T-helper 1 cell (primary cell): ENCODE measurements at regions not wholly inside any gene's neighbourhood (a gene's known extent, or its start where the extent isn't known, plus 50 kb on each side); places are given as distances from the start of the nearest gene placed in this dataset.
"Not testable (repeated sequence)": the region's sequence is repeated elsewhere in the genome, so short reads cannot be mapped to it uniquely, and the experiment has no call there.

Source experiments
- DNase-seq, 5 donors: peaks; one replicate each; pipeline ENCODE4 v3.0.0-alpha.2; 2012 to 2020

GRCh38 chr6:72534236-72534635 is 87.6 kb upstream of the KCNQ5 start:
- DNase-seq, result no peak

DNA sequence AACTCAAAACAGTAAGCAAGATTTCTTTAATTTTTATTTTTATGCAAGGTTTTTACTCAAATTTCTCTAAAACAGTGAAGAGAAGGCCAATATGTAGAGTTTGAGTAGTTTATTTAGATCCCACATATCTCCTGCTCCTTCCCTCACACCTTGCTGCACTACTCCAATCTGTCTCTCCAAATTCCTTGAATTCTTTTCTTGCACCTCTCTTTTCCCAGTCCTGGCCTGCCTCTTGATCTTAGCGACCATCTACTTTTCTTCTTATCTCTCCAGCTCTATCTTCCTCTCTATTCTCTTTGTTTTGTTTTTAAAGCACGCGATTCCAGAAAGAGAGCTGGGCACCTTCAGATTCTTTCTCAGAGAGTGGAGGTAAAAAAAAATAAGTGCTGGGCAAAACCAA is 86.7 kb upstream of the KCNQ5 start:
- DNase-seq, result no peak

DNA sequence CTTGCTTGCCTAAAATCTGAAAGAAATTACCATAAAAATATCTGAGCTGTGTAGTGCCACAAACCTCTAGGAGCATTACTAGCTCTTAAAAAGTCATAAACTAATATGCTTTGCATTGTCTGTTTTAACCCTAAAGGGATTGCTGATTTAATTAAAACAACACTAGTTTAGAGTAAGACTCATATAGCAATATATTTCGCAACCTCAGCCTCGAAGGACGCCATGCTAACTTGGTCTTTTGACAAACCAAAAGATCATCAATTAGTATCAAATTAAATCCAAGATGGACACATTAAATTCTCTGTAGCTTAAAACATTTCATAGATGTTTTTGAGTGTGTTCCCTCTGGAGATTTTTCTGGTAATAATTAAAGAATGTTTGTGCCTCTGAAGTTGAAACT is 74.8 kb upstream of the KCNQ5 start:
- no peak for DNase-seq

- no peak for DNase-seq
Measured at GRCh38 chr6:72551470-72551869, 70.4 kb upstream of the KCNQ5 start.

DNA sequence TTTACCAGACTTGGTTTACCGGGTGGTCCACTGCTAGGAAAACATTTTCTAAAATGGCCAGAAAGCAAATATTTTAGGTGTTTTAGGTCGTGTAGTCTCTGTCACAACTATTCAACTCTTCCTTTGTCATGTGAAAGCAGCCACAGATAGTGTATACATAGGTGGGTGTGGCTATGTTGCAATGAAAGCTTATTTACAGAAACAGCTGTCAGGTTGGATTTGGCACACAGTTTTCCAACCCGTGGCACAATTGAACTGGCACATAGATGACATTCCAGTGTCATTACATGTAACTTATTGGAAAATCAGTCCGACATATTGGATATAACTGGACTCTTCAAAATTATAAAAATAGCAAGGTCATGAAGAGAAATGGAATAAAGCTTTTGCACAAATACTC is 68.9 kb upstream of the KCNQ5 start:
- no peak for DNase-seq

- no peak for DNase-seq
Measured at GRCh38 chr6:72553531-72554511, 68.0 kb upstream of the KCNQ5 start.

- DNase-seq, result no peak
Measured at GRCh38 chr6:72554761-72555221, 67.1 kb upstream of the KCNQ5 start.

DNA sequence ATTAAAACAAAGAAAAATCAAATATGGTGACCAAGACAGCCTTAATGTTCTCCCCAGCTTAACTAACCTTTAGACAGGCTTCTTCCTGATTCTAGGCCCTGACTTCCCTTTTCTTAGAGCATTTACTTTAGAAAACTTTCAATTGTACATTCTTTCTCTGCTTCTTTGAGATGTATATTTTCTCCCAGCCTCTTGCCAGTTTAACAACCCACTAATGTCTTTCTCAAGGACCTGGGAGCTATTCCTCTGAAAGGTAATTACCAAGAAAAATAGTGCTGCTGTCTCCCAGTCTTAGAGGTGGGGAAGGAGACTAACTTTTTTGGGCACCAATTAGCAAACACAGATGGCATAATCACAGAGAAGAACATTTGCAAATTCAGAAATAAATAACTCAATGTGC is 62.8 kb upstream of the KCNQ5 start:
- DNase-seq, result no peak

- no peak for DNase-seq
Measured at GRCh38 chr6:72559555-72559954, 62.3 kb upstream of the KCNQ5 start.

DNA sequence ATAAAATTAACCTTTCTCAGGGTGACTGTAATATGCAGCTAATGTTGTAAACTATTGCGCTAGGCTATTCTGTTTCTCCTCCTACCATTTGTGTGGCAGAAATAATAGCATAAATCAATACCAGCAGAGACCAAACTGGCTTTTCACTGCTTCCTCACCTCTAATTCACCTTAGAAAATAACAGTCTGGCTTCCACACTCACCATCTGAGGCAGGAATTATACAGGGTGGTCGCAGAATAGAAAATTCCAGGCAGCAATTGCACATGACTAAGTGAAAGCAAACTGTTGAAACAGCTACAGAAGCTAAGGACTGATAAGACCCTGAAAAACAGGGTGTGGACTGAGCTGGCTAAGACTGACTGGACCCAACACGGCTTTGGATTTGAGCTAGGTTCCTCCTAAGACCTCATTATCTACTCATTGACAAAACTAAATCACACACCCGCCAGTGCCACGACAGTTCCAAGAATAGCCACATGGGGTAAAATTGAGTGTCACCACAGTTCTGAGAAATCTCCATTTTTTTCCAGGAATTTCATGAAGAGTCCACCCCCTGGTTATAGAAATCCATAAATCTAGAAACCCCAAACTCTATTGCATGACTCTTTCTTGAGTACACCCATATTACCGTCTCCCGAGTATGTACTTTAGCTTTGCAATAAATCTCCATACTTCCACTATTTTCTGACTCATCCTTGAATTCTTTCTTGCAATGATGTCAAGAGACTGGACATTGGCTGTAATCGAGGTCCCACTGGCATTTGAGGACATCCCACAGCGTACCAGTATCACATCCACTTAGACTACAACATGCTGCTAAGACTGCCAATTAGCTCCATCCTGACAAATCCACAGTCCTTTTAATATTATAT is 60.9 kb upstream of the KCNQ5 start:
- no peak for DNase-seq

- no peak for DNase-seq
Measured at GRCh38 chr6:72561629-72562028, 60.2 kb upstream of the KCNQ5 start.

DNA sequence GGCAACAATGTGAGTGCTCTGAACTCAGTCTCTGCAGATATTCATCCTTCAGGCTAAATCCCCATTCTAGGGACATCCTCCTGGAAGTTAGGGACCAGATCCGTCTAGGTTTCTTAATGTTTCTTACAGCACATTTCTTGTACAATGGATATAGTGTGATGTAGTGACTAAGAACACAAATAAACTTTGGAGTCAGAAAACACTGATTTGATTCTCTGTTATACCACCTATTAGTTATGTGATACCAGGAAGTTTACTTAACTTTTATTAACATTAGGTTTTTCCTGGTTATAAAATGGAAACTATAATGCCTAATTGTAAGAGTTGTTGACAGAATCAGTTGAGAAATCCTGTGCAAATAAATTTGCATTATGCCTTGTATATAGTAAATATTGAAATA is 57.6 kb upstream of the KCNQ5 start:
- DNase-seq, result no peak

DNA sequence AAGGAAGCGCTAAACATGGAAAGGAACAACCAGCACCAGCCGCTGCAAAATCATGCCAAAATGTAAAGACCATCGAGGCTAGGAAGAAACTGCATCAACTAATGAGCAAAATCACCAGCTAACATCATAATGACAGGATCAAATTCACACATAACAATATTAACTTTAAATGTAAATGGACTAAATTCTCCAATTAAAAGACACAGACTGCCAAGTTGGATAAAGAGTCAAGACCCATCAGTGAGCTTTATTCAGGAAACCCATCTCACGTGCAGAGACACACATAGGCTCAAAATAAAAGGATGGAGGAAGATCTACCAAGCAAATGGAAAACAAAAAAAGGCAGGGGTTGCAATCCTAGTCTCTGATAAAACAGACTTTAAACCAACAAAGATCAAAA is 49.9 kb upstream of the KCNQ5 start:
- DNase-seq, result not testable (repeated sequence)
